ENCODE measurements at regions not wholly inside any gene's neighbourhood (a gene's known extent, or its start where the extent isn't known, plus 50 kb on each side); places are given as distances from the start of the nearest gene placed in this dataset.
"Not testable (repeated sequence)": the region's sequence is repeated elsewhere in the genome, so short reads cannot be mapped to it uniquely, and the experiment has no call there.

DNA sequence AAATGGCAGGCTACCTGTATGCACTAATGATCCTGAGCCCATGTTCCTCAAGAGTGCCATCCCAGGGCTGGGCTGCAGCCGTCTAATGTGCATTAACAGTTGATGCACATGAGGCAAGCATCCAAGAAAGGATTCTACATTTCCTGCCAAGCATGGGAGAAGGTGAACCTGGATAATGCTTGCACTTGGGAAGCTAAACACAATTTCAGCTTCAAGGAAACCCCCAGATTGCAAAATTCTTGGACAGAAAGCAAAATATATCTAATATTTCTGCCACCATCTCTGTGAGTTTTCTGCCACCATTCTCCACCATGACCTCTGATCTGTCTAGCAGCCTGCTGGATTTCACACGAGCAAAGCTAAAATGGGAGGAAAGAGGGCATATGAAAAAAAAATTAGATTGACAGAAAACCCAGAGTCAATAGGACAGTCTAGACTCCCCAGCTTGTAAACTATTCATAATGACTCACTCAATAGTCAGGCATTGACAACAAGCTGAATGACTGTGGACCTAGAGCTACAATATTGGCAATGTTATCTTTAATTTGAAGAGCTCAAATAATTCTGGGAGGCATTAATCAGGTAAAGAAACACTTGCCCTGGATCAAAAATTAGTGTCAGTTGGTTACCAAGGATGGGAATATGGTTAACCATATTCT is 91.9 kb upstream of the BCL2L14 start:
- DNase-seq (ENCODE audit: low read depth, low spot score) = no peak

DNA sequence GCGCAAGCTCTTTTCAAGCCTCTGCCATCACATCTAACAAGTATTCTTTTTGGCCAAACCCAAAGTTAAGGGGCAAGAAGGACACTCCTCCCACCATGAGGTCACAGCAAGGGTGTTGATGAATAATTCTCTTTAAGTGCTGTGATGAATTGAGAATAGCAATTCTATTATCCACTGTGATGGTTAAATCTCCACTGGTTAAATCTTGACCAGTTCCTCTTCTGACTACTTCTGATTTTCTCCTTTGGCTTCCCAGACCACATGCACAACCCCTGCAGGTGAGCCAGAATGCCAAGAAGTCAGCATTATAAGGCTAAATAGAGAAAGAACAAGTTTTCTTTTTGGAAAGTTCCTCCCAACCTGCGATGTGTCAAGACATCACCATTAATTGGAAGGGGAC is 90.6 kb upstream of the BCL2L14 start:
- no peak for DNase-seq (ENCODE audit: low read depth, low spot score)

DNA sequence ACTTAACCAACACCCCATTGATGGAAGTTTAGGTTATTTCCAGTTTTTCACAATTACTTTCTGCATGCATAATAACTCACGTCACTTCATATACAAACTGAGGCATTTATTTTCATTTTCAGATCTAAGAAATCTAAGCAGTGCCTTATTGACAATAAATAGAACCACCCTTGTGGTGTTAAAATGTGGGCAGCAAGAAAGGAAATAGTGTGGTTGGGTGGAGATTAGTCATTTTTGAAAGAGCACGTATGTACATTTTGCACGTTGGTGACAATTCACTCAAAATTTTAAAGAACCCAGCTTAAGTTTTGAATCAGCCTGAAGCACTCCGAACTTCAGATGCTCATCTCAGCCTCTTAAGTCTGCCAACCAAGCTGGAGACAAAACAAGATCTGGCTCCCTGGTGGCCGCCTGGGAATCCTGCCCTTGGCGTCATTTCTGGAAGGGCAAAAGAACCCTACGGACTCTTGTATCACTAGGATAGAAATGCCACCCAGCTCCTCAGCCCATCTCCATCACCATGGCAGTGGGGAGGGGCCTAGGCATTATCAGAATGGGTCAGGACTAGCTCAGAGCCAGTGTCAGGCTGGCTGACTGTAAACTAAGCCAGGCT is 89.5 kb upstream of the BCL2L14 start:
- DNase-seq (ENCODE audit: low read depth, low spot score) = no peak

DNA sequence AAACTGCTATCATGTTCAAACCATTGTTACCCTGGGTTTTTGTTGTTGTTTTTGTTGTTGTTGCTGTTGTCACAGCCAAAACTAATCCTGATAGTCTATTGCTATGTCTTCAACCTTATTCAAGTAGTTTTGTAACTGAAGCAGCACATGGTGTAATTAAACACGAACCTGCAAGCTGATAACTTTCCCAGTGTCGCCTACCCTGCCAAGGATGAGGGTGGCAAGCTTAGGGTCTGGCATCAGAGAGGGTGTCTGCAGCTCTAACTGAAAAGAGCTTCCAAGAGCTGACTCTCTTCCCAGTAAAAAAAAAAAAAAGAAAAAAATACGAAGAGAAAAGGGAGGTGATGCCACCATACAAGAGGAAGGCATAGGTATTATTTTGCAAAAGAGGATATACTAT is 86.3 kb upstream of the BCL2L14 start:
- DNase-seq (ENCODE audit: low read depth, low spot score) = no peak

DNA sequence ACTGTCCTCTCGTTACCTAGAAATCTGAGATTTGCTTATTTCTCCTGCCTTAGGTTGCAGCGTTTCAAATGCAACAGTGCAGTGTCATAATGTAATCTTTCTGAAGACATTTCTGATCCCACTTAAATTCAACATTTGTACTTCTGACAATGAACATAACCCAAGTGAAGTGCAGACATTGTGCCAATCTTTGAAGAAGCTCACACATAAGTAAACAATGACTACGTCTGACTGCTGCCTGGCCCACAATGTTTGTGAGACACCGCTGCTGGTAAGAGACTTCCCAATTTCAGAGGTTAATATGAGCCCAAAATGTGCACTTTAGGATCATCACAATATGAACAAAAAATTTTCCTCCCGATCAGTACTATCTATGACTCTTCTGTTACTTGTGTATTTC is 84.6 kb upstream of the BCL2L14 start:
- no peak for DNase-seq (ENCODE audit: low read depth, low spot score)

DNA sequence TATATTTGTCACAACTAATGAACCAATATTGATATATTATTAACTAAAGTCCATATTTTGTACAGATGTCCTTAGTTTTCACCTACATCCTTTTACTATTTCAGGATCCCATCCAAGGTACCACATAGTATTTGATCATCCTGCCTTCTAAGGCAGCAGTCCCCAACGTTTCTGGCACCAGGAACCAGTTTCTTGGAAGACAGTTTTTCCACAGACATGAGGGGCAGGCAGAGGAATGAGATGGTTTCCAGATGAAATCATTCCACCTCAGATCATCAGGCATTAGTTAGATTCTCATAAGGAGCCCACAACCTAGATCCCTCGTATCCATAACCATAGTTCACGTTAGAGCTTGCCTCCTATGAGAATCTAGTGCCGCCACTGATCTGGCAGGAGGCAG is 82.8 kb upstream of the BCL2L14 start:
- DNase-seq (ENCODE audit: low read depth, low spot score) = no peak

DNA sequence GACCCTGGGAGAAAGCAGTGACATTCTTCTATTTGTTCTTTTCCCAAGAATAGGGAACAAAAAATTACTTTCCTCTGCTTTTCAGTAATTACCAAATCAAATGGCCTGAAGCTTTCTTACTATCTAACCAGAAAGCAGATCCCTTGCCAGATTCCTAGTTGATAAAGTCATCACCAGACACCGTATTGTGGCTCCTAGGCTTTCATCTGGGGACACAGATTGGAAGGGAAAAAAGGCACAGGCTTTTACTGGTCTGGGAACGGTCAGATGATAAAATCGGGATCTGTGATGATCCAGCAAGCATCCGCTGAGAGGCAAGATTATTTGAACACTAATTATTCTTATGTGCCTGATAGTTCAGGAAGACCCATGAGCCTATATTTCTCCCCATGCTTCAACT is 79.1 kb upstream of the BCL2L14 start:
- peak; percentile 44 for DNase-seq (ENCODE audit: low read depth, low spot score)

DNA sequence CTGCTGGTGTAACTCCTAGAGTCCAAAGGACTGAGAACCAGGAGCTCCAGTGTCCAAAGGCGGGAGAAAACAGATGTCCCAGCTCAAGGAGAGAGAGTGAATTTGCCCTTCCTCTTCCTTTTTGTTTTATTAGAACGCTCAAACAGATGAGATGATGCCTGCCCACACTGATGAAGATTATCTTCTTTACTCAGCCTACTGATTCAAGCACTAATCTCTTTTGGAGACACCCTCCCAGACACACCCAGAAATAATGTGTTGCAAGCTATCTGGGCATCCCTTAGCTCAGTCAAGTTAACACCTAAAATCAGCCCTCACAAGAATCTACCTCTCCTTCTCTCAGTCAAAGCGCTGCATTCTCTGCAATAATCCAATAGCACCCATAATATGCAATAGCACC is 78.2 kb upstream of the BCL2L14 start:
- no peak for DNase-seq (ENCODE audit: low read depth, low spot score)

DNA sequence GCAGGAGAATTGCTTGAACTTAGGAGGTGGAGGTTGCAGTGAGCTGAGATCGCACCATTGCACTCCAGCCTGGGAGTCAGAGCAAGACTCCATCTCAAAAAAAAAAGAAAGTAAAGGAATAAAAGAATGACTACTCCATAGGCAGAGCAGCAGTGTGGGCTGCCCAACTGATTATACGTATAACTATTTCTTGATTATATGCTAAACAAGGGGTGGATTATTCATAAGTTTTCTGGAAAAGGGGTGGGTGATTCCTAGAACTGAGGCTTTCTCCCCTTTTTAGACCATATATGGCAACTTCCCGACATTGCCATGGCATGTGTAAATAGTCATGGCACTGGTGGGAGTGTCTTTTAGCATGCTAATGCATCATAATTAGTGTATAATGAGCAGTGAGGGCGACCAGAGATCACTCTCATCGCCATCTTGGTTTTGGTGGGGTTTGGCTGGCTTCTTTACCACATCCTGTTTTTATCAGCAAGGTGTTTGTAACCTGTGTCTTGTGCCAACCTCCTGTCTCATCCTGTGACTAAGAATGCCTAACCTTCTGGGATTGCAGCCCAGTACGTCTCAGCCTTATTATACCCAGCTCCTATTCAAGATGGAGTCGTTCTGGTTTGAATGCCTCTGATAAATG is 72.3 kb upstream of the BCL2L14 start:
- not testable (repeated sequence) for DNase-seq (ENCODE audit: low read depth, low spot score)

DNA sequence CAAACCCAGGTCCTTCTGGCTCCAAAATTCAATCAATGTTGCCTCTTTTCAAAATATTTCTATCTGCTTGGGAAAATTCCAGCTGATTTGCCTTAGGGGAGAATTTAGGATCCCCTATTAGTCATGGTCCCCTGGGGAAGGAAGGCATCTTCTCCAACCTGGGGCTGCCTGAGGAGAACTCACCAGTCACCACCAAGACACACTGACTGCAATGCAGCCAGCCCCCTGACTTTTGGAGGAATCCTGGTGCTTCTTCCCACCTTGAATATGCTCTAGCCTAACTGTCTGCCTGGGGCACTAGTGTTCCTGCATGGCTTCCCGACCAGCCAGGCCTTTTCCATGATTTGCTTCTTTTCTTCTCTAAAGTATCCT is 71.8 kb upstream of the BCL2L14 start:
- DNase-seq (ENCODE audit: low read depth, low spot score) = no peak

DNA sequence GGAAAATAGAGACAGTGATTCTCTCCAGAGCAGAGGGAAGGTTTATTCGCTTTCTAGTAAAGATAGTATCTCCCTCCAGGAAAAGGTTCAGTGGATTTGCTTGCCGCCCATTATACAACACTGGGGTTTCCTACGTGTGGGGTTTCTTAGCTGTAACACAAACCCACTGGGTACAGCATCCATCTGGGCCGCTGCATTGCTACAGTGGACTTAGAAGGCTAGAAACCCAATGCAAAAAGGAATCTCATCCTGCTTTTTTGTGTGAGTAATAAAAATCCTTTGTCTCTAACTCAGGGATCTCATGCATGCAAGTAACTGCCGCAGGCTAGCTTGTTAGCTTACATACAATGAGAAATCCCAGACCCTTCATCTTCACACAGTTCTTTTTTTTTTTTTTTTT is 67.1 kb upstream of the BCL2L14 start:
- no peak for DNase-seq (ENCODE audit: low read depth, low spot score)

DNA sequence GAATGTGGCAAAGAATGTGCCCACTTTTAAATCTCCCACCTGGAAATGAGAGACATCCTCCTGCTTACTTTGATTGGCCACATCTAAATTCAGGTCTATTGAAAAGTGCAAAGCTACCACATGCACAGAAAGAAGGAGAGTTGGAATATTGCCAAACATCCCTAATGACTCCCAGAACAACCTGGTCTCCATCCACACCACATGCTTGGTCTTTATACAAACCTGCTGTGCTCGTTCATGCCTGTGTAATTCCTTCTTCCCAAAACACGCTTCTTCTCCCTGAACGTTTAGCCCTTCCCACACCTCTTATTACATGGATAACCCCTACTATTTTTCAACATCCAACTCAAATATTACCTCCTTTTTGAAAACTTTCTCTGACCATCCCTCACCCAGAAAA is 66.2 kb upstream of the BCL2L14 start:
- DNase-seq (ENCODE audit: low read depth, low spot score) = no peak

DNA sequence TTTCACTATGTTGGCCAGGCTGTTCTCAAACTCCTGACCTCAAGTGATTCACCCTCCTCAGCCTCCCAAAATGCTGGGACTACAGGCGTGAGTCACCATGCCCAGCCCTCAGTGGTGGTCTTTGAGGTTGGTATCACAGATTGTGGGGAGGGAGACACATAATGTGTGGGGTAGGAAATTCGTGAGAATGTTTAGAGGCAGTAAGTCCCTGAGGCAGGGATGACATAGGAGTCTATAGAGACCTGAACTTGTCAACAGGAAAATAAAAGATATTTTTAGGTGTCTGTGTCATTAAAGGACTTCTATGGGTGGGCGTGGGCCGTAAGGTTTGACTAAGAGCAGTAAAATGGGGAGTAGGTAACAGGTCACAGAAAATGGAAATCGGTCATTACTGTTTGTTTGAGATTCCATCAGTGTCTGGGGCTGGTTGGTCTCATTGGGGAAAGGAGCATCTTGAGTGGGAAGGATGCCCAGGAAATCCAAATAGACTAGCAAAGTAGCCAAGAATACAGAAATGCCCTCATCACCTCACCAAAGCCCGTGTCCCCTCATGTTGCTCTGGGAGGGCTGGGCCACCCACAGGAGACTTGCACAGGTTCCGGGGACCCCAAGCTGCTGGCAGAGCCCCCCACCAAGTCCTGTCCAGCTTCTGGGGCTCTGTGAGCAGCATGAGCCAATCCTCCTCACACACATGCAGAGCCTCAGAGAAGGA is 63.6 kb upstream of the BCL2L14 start:
- no peak for DNase-seq (ENCODE audit: low read depth, low spot score)

DNA sequence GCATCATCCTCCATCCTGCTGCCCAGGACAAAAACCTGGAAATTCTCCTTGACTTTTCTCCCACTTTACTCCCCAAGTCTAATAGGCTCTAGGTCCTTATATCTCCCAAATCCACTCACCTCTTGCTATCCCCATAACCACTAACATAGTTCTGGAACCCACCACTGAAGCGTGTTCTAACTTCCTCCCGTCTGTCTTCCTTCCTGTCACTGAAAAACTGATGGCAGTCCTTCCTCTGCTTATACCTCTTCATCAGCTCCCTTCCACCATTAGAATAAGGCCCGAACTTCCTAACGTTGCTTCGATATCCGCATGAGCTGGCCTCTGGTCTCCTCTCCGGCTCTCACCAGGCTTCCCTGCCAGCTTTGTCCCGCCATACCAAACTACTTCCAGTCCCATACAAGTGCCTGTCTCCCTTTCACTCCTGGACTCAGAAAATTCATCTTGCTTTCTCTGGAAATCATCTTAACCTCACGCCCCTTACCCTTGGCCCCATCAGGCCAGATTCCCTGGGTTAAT is 63.0 kb upstream of the BCL2L14 start:
- DNase-seq (ENCODE audit: low read depth, low spot score) = no peak

DNA sequence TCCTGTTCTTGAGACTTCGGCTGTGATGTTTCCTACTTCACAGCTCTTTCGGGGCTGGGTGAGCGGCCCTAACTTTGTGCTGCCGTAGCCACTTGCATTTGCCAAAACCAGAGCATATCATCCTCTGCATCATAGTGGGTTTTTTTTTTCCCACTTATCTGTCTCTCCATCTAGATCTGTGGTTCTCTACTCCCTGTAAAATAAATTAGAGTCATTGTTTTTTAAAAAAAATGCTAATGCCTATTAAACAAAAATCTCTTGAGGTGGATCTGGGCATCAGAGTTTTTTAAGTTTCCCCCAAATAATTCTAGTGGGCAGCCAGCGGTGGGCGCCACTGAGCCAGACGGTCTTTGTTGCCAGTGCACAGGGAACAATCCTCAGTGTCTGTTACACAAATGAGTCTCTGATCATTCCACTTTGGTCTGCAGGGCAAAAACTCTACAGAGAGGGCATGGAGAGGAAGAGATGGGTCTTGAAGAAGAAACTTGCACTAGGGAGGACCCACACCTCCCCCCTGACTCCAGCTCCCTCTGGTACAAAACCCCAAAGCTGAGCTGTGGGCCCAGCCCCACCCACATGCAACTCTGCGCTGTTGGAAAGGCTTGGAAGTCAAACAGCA is 62.4 kb upstream of the BCL2L14 start:
- no peak for DNase-seq (ENCODE audit: low read depth, low spot score)

DNA sequence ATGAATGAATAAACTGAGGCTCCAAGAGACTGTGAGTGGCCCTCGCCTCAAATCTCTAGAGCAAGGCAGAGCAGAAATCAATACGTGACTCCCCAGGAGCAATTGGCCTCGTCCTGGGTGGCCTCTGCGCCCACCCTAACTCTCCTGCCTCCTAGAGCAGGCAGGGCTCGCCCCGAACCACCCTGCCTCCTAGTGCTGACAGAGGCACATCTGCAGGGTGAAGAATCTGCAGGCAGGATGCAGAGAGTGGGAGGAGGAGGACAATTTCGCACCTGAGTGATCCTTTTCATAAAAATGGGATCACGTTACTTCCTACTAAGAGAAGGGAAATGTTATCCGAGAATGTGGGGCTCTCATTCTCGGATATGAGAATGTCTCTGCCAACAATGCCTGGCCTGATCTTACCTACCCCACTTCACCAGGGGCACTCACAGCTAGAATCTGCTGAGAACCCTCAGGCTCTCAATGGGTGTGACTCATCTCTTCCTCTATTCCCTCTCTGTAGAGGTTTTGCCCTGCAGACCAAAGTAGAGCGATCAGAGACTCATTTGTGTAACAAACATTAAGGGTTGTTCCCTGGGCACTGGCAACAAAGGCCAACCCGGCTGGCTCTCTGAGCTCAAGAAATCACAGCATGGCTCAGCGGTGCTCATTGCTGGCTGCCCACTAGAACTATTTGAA is 61.7 kb upstream of the BCL2L14 start:
- DNase-seq (ENCODE audit: low read depth, low spot score) = peak; percentile 90

DNA sequence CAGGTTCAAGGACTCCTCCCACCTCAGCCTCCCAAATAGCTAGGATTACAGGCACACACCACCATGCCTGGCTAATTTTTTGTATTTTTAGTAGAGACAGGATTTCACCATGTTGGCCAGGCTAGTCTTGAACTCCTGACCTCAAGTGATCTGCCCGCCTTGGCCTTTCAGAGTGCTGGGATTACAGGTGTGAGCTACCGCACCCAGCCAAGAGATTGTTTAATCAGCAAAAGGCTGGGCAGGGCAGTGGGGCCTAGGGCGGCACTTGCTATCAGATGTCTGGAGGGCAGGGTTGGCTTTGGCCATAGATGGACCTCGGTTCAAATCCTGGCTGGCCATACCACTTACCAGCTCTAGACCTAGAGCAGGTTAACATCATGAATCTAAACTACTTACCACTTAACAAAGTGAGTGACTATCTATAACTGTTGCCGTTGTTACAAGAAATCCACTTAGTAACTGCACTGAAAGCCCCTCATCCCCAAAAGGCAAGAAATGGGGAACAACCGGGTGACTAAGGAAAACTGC is 60.9 kb upstream of the BCL2L14 start:
- DNase-seq (ENCODE audit: low read depth, low spot score) = not testable (repeated sequence)

DNA sequence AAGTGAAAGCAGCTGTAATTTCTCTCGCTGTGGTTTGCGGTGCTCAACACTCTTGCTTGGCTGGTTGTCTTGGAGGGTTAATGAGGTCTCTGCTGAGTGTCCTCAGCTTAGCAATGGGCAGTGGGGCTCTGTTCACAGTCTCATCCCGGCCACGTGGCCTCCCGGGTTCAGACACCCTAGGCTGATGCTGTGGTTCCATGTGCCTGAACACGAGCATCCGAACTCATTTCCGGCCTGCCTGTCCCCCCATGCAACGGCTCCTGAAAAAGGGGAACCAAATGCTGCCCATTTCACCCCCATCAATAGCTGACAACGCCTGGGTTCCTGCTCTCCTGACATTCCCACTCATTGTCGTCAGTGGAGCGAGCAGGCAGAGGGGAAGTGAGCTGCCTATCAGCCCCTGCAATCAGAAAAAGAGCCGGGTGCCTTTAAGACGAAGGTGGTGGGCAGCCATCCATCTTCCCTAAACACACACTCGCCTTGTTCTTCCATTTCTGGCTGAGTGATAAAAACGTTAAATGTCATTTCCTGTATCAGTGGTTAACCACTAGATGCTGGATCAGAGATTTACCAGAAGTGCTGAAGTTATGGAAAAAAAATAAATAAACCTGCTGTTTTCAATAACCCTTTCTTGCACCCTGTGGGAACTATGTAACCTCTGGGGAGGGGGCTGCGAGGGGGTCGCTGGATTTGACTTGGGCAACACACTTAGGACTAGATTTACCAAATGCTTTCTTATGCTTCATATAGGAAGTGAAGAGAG is 60.3 kb upstream of the BCL2L14 start:
- DNase-seq (ENCODE audit: low read depth, low spot score) = no peak

DNA sequence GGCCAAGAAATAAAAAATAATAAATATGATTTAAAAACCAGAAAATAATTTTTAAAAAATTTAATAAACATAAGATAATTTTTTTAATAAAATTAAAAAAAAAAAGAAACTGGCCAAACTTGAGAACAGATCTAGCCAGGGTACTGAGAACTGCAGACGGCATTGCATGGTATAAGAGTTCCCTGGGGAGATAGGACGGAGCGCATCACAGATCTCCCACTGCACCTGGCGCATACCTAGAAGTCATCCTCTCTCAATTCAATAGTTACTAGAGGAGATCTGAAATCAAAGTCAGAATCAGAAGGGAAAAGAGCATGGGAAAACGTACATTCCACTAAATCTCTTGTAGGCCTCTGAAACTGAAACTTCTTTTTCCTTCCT is 58.9 kb upstream of the BCL2L14 start:
- DNase-seq (ENCODE audit: low read depth, low spot score) = no peak

DNA sequence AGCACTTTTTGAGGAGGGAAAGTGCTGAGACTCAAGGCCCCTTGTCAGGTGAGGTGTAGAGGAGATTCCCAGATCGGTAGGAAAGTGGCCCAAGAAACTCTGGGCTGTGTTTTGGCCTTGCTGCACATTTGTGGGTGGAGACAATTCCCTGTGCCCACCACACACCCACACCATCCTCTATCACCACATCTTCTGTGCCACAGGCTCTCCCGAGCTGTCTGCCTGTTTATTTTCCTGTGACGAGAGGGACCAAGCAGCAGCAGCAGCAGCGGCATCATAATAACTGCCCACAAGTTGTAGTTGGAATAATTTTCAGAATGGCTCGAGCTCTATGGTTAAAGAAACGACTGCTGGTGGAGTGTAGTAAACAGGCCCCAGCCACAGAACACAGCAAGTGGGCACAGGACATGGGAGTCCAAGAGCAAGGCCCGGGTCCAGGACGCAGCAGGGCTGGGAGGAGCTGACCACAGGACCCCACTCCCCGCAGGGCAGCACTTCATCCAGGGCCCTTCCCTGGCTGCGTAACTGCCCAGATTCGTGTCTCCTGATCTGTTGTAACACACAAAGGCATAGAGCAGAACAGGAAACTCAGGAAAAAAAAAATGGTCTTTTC is 55.6 kb upstream of the BCL2L14 start:
- no peak for DNase-seq (ENCODE audit: low read depth, low spot score)

Data from ELF-1 (cell line).